Right cardiac atrium (tissue), 5 donors: ENCODE measurements at regions not wholly inside any gene's neighbourhood (a gene's known extent, or its start where the extent isn't known, plus 50 kb on each side); places are given as distances from the start of the nearest gene placed in this dataset.
"Not testable (repeated sequence)": the region's sequence is repeated elsewhere in the genome, so short reads cannot be mapped to it uniquely, and the experiment has no call there.

Experiments used
- ATAC-seq, 2 donors: fragments of 200-7000 bp; cut with Tn5 transposase; one replicate each; pipeline versions ENCODE4 v1.8.0 to v1.9.1; 2020; ENCODE audit warnings: moderate library complexity in 2 of 2, mild to moderate bottlenecking in 1 of 2
- DNase-seq, 3 donors: peaks; one replicate each; pipeline ENCODE4 v3.0.0-alpha.2; 2020
- H3K27ac ChIP-seq: one replicate; pipeline ENCODE4 v1.5.1; 2013; ENCODE audit warnings: mild to moderate bottlenecking, low read length, control low read depth, moderate library complexity
- H3K27me3 ChIP-seq: one replicate; pipeline ENCODE4 v1.6.1; 2013; ENCODE audit not compliant: control insufficient read depth, insufficient read depth
- H3K4me1 ChIP-seq: one replicate; pipeline ENCODE4 v1.6.1; 2013; ENCODE audit warnings: low read length; ENCODE audit not compliant: control insufficient read depth, insufficient read depth
- H3K4me3 ChIP-seq: one replicate; pipeline ENCODE4 v1.5.1; 2013; ENCODE audit warnings: low read length, control low read depth
- H3K9me3 ChIP-seq: one replicate; pipeline ENCODE4 v1.6.1; 2013; ENCODE audit warnings: low read length; ENCODE audit not compliant: control insufficient read depth
- WGBS: extraction: QIAGEN DNeasy Blood & Tissue Kit; methylation state at CpG from one replicate; pipeline ENCODE4 v1.1.7; 2013; 5-methylcytosine and 5-hydroxymethylcytosine counted together
- intact Hi-C, 4 donors: fragments of 100-400 bp; cut with DNase I; formaldehyde crosslinking; loops; one replicate each; pipeline versions ENCODE4 v1.11.0 to v1.14.0; 2022 to 2023
- donor health status: healthy with polysubstance abuse.
- donor health status: DM: no; HTN: yes; CAD: no.
- donor health status: DM: no; HTN: no; CAD: no.
- donor health status: DM: no; HTN: yes; CAD: no; lungs with severe emphysema.
- donor health status: DM: yes; HTN: yes; CAD: no.

- WGBS, result 92% methylated on average over 4 of the region's 4 CpGs
- intact Hi-C loops, result no loop called here
- no peak overlapping the region for H3K27ac ChIP-seq
- ATAC-seq (no peak), DNase-seq (no peak)
- no peaks in the 10 kb centered on the region for H3K27me3 ChIP-seq
- no peak overlapping the region for H3K4me3 ChIP-seq
- H3K9me3 ChIP-seq, result no peaks in the 10 kb centered on the region
- H3K4me1 ChIP-seq, result no peaks in the 10 kb centered on the region
These were observed 180.8 kb upstream of the HEY2 start for GRCh38 chr6:125568609-125569008.

GRCh38 chr6:125570526-125570925, 178.9 kb upstream of the HEY2 start:
- 55% methylated on average over 2 of the region's 2 CpGs for WGBS
- ATAC-seq (peak in 1 of 2 donors; percentile 57), DNase-seq (peak in 1 of 3 donors; percentile 48)
- no peak overlapping the region for H3K27ac ChIP-seq
- H3K4me1 ChIP-seq, result no peaks in the 10 kb centered on the region
- H3K9me3 ChIP-seq, result no peaks in the 10 kb centered on the region
- no peaks in the 10 kb centered on the region for H3K27me3 ChIP-seq
- intact Hi-C loops, result no loop called here
- H3K4me3 ChIP-seq, result no peak overlapping the region

- no peaks in the 10 kb centered on the region for H3K4me1 ChIP-seq
- 83% methylated on average over 2 of the region's 2 CpGs for WGBS
- no peak overlapping the region for H3K4me3 ChIP-seq
- no peaks in the 10 kb centered on the region for H3K9me3 ChIP-seq
- no peak for DNase-seq
- H3K27me3 ChIP-seq, result no peaks in the 10 kb centered on the region
- H3K27ac ChIP-seq, result no peak overlapping the region
- no peak for ATAC-seq
- intact Hi-C loops, result no loop called here
These were observed 178.2 kb upstream of the HEY2 start for GRCh38 chr6:125571207-125571755.

- ATAC-seq, result no peak
- intact Hi-C loops, result no loop called here
- no peaks in the 10 kb centered on the region for H3K4me1 ChIP-seq
- no peaks in the 10 kb centered on the region for H3K9me3 ChIP-seq
- 80% methylated on average over 7 of the region's 7 CpGs for WGBS
- H3K27me3 ChIP-seq, result no peaks in the 10 kb centered on the region
- H3K4me3 ChIP-seq, result no peak overlapping the region
- no peak overlapping the region for H3K27ac ChIP-seq
- no peak for DNase-seq
These were observed 174.8 kb upstream of the HEY2 start for GRCh38 chr6:125574604-125575003.

- Histone ChIP-seq H3K4me1 (no peaks in the 10 kb centered on the region), H3K9me3 (no peaks in the 10 kb centered on the region), H3K27ac (no peak overlapping the region), H3K27me3 (no peaks in the 10 kb centered on the region), H3K4me3 (no peak overlapping the region)
- 85% methylated on average over 3 of the region's 3 CpGs for WGBS
- no peak for ATAC-seq
- intact Hi-C loops, result no loop called here
- DNase-seq, result no peak
These were observed 172.2 kb upstream of the HEY2 start for GRCh38 chr6:125577124-125577662.

- no peaks in the 10 kb centered on the region for H3K9me3 ChIP-seq
- peak in 2 of 3 donors; percentile 12 to 43 for DNase-seq
- ATAC-seq, result peak; percentile 55 to 77
- no peaks in the 10 kb centered on the region for H3K4me1 ChIP-seq
- intact Hi-C loops, result no loop called here
- H3K27ac ChIP-seq, result no peak overlapping the region
- H3K27me3 ChIP-seq, result no peaks in the 10 kb centered on the region
- 41% methylated on average over 9 of the region's 9 CpGs for WGBS
- H3K4me3 ChIP-seq, result no peak overlapping the region
These were observed 164.9 kb upstream of the HEY2 start for GRCh38 chr6:125584468-125584939.

- no peak overlapping the region for H3K4me3 ChIP-seq
- H3K9me3 ChIP-seq, result no peaks in the 10 kb centered on the region
- 83% methylated on average over 4 of the region's 4 CpGs for WGBS
- H3K27ac ChIP-seq, result no peak overlapping the region
- H3K27me3 ChIP-seq, result no peaks in the 10 kb centered on the region
- no peaks in the 10 kb centered on the region for H3K4me1 ChIP-seq
- ATAC-seq (no peak), DNase-seq (no peak)
- intact Hi-C loops, result no loop called here
These were observed 164.0 kb upstream of the HEY2 start for GRCh38 chr6:125585470-125585869.

- H3K9me3 ChIP-seq, result no peaks in the 10 kb centered on the region
- no peak overlapping the region for H3K27ac ChIP-seq
- WGBS, result 88% methylated on average over 3 of the region's 3 CpGs
- H3K27me3 ChIP-seq, result no peaks in the 10 kb centered on the region
- no peaks in the 10 kb centered on the region for H3K4me1 ChIP-seq
- no peak overlapping the region for H3K4me3 ChIP-seq
- intact Hi-C loops, result no loop called here
- ATAC-seq (no peak), DNase-seq (no peak)
These were observed 163.4 kb upstream of the HEY2 start for GRCh38 chr6:125586074-125586473.

- WGBS, result 94% methylated on average over 1 of the region's 1 CpG
These were observed 162.8 kb upstream of the HEY2 start for GRCh38 chr6:125586605-125587004.

GRCh38 chr6:125587666-125588632, 161.5 kb upstream of the HEY2 start:
- H3K27me3 ChIP-seq, result no peaks in the 10 kb centered on the region
- 58% methylated on average over 11 of the region's 11 CpGs for WGBS
- H3K4me3 ChIP-seq, result no peak overlapping the region
- intact Hi-C loops, result no loop called here
- no peaks in the 10 kb centered on the region for H3K9me3 ChIP-seq
- DNase-seq, result no peak
- H3K4me1 ChIP-seq, result no peaks in the 10 kb centered on the region
- no peak overlapping the region for H3K27ac ChIP-seq
- ATAC-seq, result peak; percentile 67 to 91

More at GRCh38 chr6:125586605-125587004, 162.8 kb upstream of the HEY2 start:
- no peak for DNase-seq
- H3K9me3 ChIP-seq, result no peaks in the 10 kb centered on the region
- H3K27me3 ChIP-seq, result no peaks in the 10 kb centered on the region
- no peak overlapping the region for H3K4me3 ChIP-seq
- no peak for ATAC-seq
- no peaks in the 10 kb centered on the region for H3K4me1 ChIP-seq
- intact Hi-C loops, result no loop called here
- no peak overlapping the region for H3K27ac ChIP-seq

GRCh38 chr6:125591796-125592195, 157.6 kb upstream of the HEY2 start:
- H3K4me1 ChIP-seq, H3K9me3 ChIP-seq, H3K27ac ChIP-seq, H3K4me3 ChIP-seq, DNase-seq, ATAC-seq, H3K27me3 ChIP-seq, intact Hi-C loops: not testable (repeated sequence)
- WGBS, result 79% methylated on average over 3 of the region's 3 CpGs
